T-helper 17 cell (primary cell): ENCODE measurements at regions not wholly inside any gene's neighbourhood (a gene's known extent, or its start where the extent isn't known, plus 50 kb on each side); places are given as distances from the start of the nearest gene placed in this dataset.

ENCODE experiments used
- ATAC-seq: fragments of 150-1000 bp; cut with Tn5 transposase; 2 replicates; pipeline ENCODE4 v1.10.0; 2021; ENCODE audit warnings: mild to moderate bottlenecking, moderate library complexity
- DNase-seq, 3 donors: peaks; one replicate each; pipeline versions ENCODE4 v3.0.0 to v3.0.0-alpha.2; 2020 to 2021
- H3K9me3 ChIP-seq: one replicate; pipeline ENCODE4 v1.7.0; 2013; ENCODE audit warnings: low read length, mild to moderate bottlenecking; ENCODE audit not compliant: control insufficient read depth, poor library complexity, severe bottlenecking
- H3K27ac Mint-ChIP-seq: one replicate; pipeline ENCODE4 v1.8.0; 2022; ENCODE audit warnings: mild to moderate bottlenecking, moderate library complexity, mixed read lengths
- H3K27me3 Mint-ChIP-seq: one replicate; pipeline ENCODE4 v1.8.0; 2022; ENCODE audit warnings: mixed read lengths
- H3K36me3 Mint-ChIP-seq: one replicate; pipeline ENCODE4 v1.8.0; 2022; ENCODE audit warnings: low read depth, mixed read lengths
- H3K4me1 Mint-ChIP-seq: one replicate; pipeline ENCODE4 v1.8.0; 2022; ENCODE audit warnings: mild to moderate bottlenecking, mixed read lengths
- H3K4me3 Mint-ChIP-seq: one replicate; pipeline ENCODE4 v1.8.0; 2022; ENCODE audit warnings: mild to moderate bottlenecking, moderate library complexity, mixed read lengths

GRCh38 chr3:25297667-25298585, 130.1 kb upstream of the RARB start:
- no peak for DNase-seq
- Mint-ChIP-seq H3K4me1 (no peaks in the 10 kb centered on the region), H3K27me3 (no peaks in the 10 kb centered on the region), H3K27ac (no peak overlapping the region), H3K36me3 (no peaks in the 10 kb centered on the region), H3K4me3 (no peak overlapping the region)
- H3K9me3 ChIP-seq: no peaks in the 10 kb centered on the region
- ATAC-seq: no peak

- no peaks in the 10 kb centered on the region for H3K4me1 Mint-ChIP-seq
- no peaks in the 10 kb centered on the region for H3K27me3 Mint-ChIP-seq
- no peak overlapping the region for H3K4me3 Mint-ChIP-seq
- ATAC-seq (no peak), DNase-seq (no peak)
- no peaks in the 10 kb centered on the region for H3K9me3 ChIP-seq
- no peak overlapping the region for H3K27ac Mint-ChIP-seq
- no peaks in the 10 kb centered on the region for H3K36me3 Mint-ChIP-seq
Observed at GRCh38 chr3:25300141-25300540, 127.9 kb upstream of the RARB start.

- Mint-ChIP-seq H3K4me1 (no peaks in the 10 kb centered on the region), H3K4me3 (no peak overlapping the region), H3K36me3 (no peaks in the 10 kb centered on the region), H3K27ac (no peak overlapping the region), H3K27me3 (no peaks in the 10 kb centered on the region)
- ATAC-seq: no peak
- H3K9me3 ChIP-seq: no peaks in the 10 kb centered on the region
- DNase-seq: no peak
Observed at GRCh38 chr3:25304916-25305315, 123.1 kb upstream of the RARB start.

GRCh38 chr3:25306066-25306465, 122.0 kb upstream of the RARB start:
- DNase-seq: no peak
- no peaks in the 10 kb centered on the region for H3K36me3 Mint-ChIP-seq

GRCh38 chr3:25306705-25307104, 121.4 kb upstream of the RARB start:
- Mint-ChIP-seq H3K27ac (no peak overlapping the region), H3K36me3 (no peaks in the 10 kb centered on the region), H3K4me1 (no peaks in the 10 kb centered on the region), H3K4me3 (no peak overlapping the region), H3K27me3 (no peaks in the 10 kb centered on the region)
- no peaks in the 10 kb centered on the region for H3K9me3 ChIP-seq
- DNase-seq (no peak), ATAC-seq (no peak)

More at GRCh38 chr3:25306066-25306465, 122.0 kb upstream of the RARB start:
- no peaks in the 10 kb centered on the region for H3K9me3 ChIP-seq
- ATAC-seq: no peak
- Mint-ChIP-seq H3K27me3 (no peaks in the 10 kb centered on the region), H3K4me1 (no peaks in the 10 kb centered on the region), H3K27ac (no peak overlapping the region), H3K4me3 (no peak overlapping the region)

- H3K9me3 ChIP-seq: no peaks in the 10 kb centered on the region
- ATAC-seq: no peak
- no peak overlapping the region for H3K27ac Mint-ChIP-seq
- H3K36me3 Mint-ChIP-seq: no peaks in the 10 kb centered on the region
- DNase-seq: no peak
- H3K4me1 Mint-ChIP-seq: no peaks in the 10 kb centered on the region
- no peaks in the 10 kb centered on the region for H3K27me3 Mint-ChIP-seq
- H3K4me3 Mint-ChIP-seq: no peak overlapping the region
Observed at GRCh38 chr3:25313286-25313685, 114.8 kb upstream of the RARB start.

- H3K9me3 ChIP-seq: no peaks in the 10 kb centered on the region
- DNase-seq (no peak), ATAC-seq (no peak)
- Mint-ChIP-seq H3K27me3 (no peaks in the 10 kb centered on the region), H3K4me1 (no peaks in the 10 kb centered on the region), H3K36me3 (no peaks in the 10 kb centered on the region), H3K27ac (no peak overlapping the region), H3K4me3 (no peak overlapping the region)
Observed at GRCh38 chr3:25324954-25325655, 103.0 kb upstream of the RARB start.

- no peaks in the 10 kb centered on the region for H3K9me3 ChIP-seq
- no peak for ATAC-seq
- Mint-ChIP-seq H3K4me1 (no peaks in the 10 kb centered on the region), H3K4me3 (no peak overlapping the region), H3K27me3 (no peaks in the 10 kb centered on the region), H3K27ac (no peak overlapping the region), H3K36me3 (no peaks in the 10 kb centered on the region)
- DNase-seq: no peak
Observed at GRCh38 chr3:25335356-25335755, 92.7 kb upstream of the RARB start.

GRCh38 chr3:25338158-25338725, 89.8 kb upstream of the RARB start:
- Mint-ChIP-seq H3K4me3 (no peak overlapping the region), H3K36me3 (no peaks in the 10 kb centered on the region), H3K4me1 (no peaks in the 10 kb centered on the region), H3K27me3 (no peaks in the 10 kb centered on the region), H3K27ac (no peak overlapping the region)
- no peaks in the 10 kb centered on the region for H3K9me3 ChIP-seq
- no peak for ATAC-seq
- DNase-seq: no peak

GRCh38 chr3:25339225-25339624, 88.8 kb upstream of the RARB start:
- no peak overlapping the region for H3K4me3 Mint-ChIP-seq
- no peaks in the 10 kb centered on the region for H3K27me3 Mint-ChIP-seq
- no peaks in the 10 kb centered on the region for H3K4me1 Mint-ChIP-seq
- ATAC-seq: no peak
- no peaks in the 10 kb centered on the region for H3K36me3 Mint-ChIP-seq
- DNase-seq: no peak
- H3K27ac Mint-ChIP-seq: no peak overlapping the region
- H3K9me3 ChIP-seq: no peaks in the 10 kb centered on the region

- no peak overlapping the region for H3K27ac Mint-ChIP-seq
- no peak for DNase-seq
- no peak for ATAC-seq
- H3K4me1 Mint-ChIP-seq: no peaks in the 10 kb centered on the region
- no peaks in the 10 kb centered on the region for H3K9me3 ChIP-seq
- H3K36me3 Mint-ChIP-seq: no peaks in the 10 kb centered on the region
- H3K27me3 Mint-ChIP-seq: no peaks in the 10 kb centered on the region
- H3K4me3 Mint-ChIP-seq: no peak overlapping the region
Observed at GRCh38 chr3:25344670-25345069, 83.4 kb upstream of the RARB start.

- H3K27me3 Mint-ChIP-seq: no peaks in the 10 kb centered on the region
- no peaks in the 10 kb centered on the region for H3K9me3 ChIP-seq
- no peaks in the 10 kb centered on the region for H3K4me1 Mint-ChIP-seq
- DNase-seq: no peak
- ATAC-seq: no peak
- no peaks in the 10 kb centered on the region for H3K36me3 Mint-ChIP-seq
- H3K4me3 Mint-ChIP-seq: no peak overlapping the region
- H3K27ac Mint-ChIP-seq: no peak overlapping the region
Observed at GRCh38 chr3:25349095-25349494, 79.0 kb upstream of the RARB start.

GRCh38 chr3:25349828-25350724, 78.0 kb upstream of the RARB start:
- ATAC-seq (no peak), DNase-seq (no peak)
- Mint-ChIP-seq H3K27me3 (no peaks in the 10 kb centered on the region), H3K4me3 (no peak overlapping the region), H3K4me1 (no peaks in the 10 kb centered on the region), H3K27ac (no peak overlapping the region), H3K36me3 (no peaks in the 10 kb centered on the region)
- H3K9me3 ChIP-seq: no peaks in the 10 kb centered on the region
